IPS-15b (cell line): ENCODE measurements at regions not wholly inside any gene's neighbourhood (a gene's known extent, or its start where the extent isn't known, plus 50 kb on each side); places are given as distances from the start of the nearest gene placed in this dataset.

ENCODE experiments used
- H3K27me3 ChIP-seq: one replicate; pipeline ENCODE4 v1.6.1; 2013; ENCODE audit warnings: low read length; ENCODE audit not compliant: control insufficient read depth, insufficient read depth
- H3K36me3 ChIP-seq: one replicate; pipeline ENCODE4 v1.6.1; 2013; ENCODE audit warnings: low read length; ENCODE audit not compliant: control insufficient read depth, insufficient read depth
- H3K4me1 ChIP-seq: one replicate; pipeline ENCODE4 v1.6.1; 2013; ENCODE audit warnings: mild to moderate bottlenecking, low read length; ENCODE audit not compliant: control insufficient read depth, insufficient read depth
- H3K4me3 ChIP-seq: one replicate; pipeline ENCODE4 v1.5.1; 2013; ENCODE audit warnings: low read depth, low read length
- H3K9ac ChIP-seq: one replicate; pipeline ENCODE4 v1.6.1; 2013; ENCODE audit warnings: low read depth, mild to moderate bottlenecking, low read length
- H3K9me3 ChIP-seq: one replicate; pipeline ENCODE4 v1.6.1; 2013; ENCODE audit warnings: mild to moderate bottlenecking, low read length; ENCODE audit not compliant: control insufficient read depth, insufficient read depth

DNA sequence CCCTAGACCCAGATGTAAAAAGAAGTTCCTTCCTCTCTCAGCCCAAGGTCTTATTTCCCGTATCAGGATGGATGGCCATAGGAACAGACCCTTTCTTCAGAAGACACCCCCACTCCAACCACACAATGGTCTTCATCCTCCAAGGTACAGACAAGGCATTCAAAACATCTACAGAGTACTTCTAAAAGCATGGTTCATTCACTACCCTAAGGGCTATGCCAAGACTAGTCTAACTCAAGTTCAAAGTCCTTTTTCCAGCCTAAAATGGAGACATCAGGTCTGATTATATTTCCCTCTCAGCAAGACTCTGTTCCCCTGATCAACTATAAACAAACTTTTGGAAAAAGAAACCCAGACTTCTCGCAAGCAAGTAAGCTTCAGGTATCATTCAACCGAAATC, 388.9 kb downstream of the NPIPA8 start:
- H3K4me1 ChIP-seq: peaks cover 3% of the 10 kb centered on the region
- no peak overlapping the region for H3K4me3 ChIP-seq
- H3K36me3 ChIP-seq: no peaks in the 10 kb centered on the region
- no peaks in the 10 kb centered on the region for H3K27me3 ChIP-seq
- H3K9me3 ChIP-seq: no peaks in the 10 kb centered on the region
- no peak overlapping the region for H3K9ac ChIP-seq

- H3K4me1 ChIP-seq: peaks cover 3% of the 10 kb centered on the region
- no peaks in the 10 kb centered on the region for H3K27me3 ChIP-seq
- no peak overlapping the region for H3K9ac ChIP-seq
- H3K9me3 ChIP-seq: no peaks in the 10 kb centered on the region
- no peaks in the 10 kb centered on the region for H3K36me3 ChIP-seq
- no peak overlapping the region for H3K4me3 ChIP-seq
Measured at GRCh38 chr16:17947165-17947564, 389.4 kb downstream of the NPIPA8 start.

GRCh38 chr16:17945080-17945601, 391.4 kb downstream of the NPIPA8 start:
- H3K9ac ChIP-seq: no peak overlapping the region
- H3K9me3 ChIP-seq: no peaks in the 10 kb centered on the region
- no peaks in the 10 kb centered on the region for H3K4me1 ChIP-seq
- H3K4me3 ChIP-seq: no peak overlapping the region
- H3K27me3 ChIP-seq: no peaks in the 10 kb centered on the region
- no peaks in the 10 kb centered on the region for H3K36me3 ChIP-seq

DNA sequence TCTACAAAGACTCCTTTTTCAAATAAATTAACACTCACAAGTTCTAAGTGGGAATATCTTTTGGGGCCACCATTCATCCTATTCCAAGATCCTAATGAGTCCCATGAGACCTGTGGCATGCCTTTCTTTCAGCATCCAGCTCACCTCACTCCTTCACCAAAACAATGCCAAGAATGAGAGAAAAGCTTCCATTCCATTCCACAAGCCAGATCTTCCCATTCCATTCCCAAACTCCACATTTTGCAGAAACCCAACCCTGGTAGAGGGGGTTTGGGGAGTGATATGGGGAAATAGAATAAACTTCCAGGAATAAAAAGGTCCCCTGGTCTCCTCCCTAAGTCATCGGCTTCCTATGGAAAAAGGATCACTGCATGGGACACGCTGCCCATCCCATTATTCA, 392.2 kb downstream of the NPIPA8 start:
- Histone ChIP-seq H3K36me3 (no peaks in the 10 kb centered on the region), H3K4me3 (no peak overlapping the region), H3K9me3 (no peaks in the 10 kb centered on the region), H3K9ac (no peak overlapping the region), H3K4me1 (no peaks in the 10 kb centered on the region), H3K27me3 (no peaks in the 10 kb centered on the region)

- Histone ChIP-seq H3K9ac (no peak overlapping the region), H3K36me3 (no peaks in the 10 kb centered on the region), H3K4me3 (no peak overlapping the region), H3K4me1 (no peaks in the 10 kb centered on the region), H3K27me3 (no peaks in the 10 kb centered on the region), H3K9me3 (no peaks in the 10 kb centered on the region)
Measured at GRCh38 chr16:17942067-17942466, 394.5 kb downstream of the NPIPA8 start.

GRCh38 chr16:17940584-17941364, 395.8 kb downstream of the NPIPA8 start:
- Histone ChIP-seq H3K9ac (no peak overlapping the region), H3K27me3 (no peaks in the 10 kb centered on the region), H3K9me3 (no peaks in the 10 kb centered on the region), H3K4me1 (no peaks in the 10 kb centered on the region), H3K4me3 (no peak overlapping the region), H3K36me3 (no peaks in the 10 kb centered on the region)

DNA sequence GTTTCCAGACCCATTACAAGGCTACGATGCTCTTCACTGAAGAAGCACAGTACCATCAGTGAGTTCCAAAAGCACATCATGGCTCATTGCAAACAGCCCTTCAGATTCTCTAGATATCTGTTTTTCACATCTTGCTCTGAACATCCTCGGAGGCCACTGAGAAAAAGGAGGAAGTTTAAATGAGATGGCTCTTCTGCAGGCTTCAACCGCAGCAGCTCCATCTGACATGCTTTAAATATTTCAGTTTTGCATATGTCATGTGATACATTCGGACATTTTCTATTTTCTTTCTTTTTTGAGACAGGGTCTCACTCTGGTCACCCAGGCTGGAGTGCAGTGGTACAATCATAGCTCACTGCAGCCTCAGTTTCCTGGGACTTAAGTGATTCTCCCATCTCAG, 396.8 kb downstream of the NPIPA8 start:
- Histone ChIP-seq H3K9ac (no peak overlapping the region), H3K4me1 (no peaks in the 10 kb centered on the region), H3K4me3 (no peak overlapping the region)

DNA sequence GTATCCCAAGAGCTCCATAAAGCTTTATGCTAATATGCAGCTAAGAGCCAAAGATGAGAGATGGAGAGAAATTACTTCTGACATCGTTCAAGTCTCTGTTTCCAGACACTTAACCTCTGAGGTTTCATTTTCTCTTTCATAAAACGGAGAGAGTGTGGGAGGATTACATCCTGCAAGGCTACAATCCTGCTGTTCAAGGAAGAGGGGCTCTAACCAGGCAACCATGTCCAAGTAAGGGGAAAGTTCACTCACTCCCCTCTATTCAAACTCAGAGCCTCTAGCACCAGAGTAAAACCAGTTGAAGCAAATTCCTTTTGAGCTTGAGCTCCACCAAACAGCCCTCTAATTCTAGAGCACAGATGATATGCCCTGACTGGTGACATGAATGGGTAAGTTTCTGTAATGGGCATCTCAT, 397.4 kb downstream of the NPIPA8 start:
- no peak overlapping the region for H3K9ac ChIP-seq
- H3K4me1 ChIP-seq: no peaks in the 10 kb centered on the region
- H3K9me3 ChIP-seq: no peaks in the 10 kb centered on the region
- H3K27me3 ChIP-seq: no peaks in the 10 kb centered on the region
- H3K4me3 ChIP-seq: no peak overlapping the region
- no peaks in the 10 kb centered on the region for H3K36me3 ChIP-seq

More for the DNA sequence above, 396.8 kb downstream of the NPIPA8 start:
- Histone ChIP-seq H3K9me3 (no peaks in the 10 kb centered on the region), H3K36me3 (no peaks in the 10 kb centered on the region), H3K27me3 (no peaks in the 10 kb centered on the region)

DNA sequence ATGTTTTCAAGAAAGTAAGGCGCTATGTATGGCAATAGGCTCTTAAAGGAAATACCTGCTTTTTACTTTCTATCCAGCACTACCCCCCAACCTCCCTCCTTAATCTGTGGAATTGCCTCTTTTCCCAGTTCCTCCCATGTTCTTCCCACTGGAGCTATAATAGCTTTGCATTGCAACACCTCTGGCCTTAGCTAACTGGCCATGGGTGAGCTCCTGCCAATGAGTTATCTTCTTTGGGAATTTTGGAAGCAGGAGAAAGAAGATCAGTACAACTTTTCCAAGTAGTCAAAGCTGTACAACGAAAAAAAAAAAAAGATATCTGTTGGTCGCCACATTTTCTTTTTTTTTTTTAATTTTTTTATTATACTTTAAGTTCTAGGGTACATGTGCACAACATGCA, 398.0 kb downstream of the NPIPA8 start:
- no peaks in the 10 kb centered on the region for H3K4me1 ChIP-seq
- H3K9me3 ChIP-seq: no peaks in the 10 kb centered on the region
- H3K27me3 ChIP-seq: no peaks in the 10 kb centered on the region
- H3K9ac ChIP-seq: no peak overlapping the region
- H3K4me3 ChIP-seq: no peak overlapping the region
- no peaks in the 10 kb centered on the region for H3K36me3 ChIP-seq

- no peak overlapping the region for H3K4me3 ChIP-seq
- H3K27me3 ChIP-seq: no peaks in the 10 kb centered on the region
- H3K36me3 ChIP-seq: no peaks in the 10 kb centered on the region
- no peaks in the 10 kb centered on the region for H3K9me3 ChIP-seq
- no peaks in the 10 kb centered on the region for H3K4me1 ChIP-seq
- no peak overlapping the region for H3K9ac ChIP-seq
Measured at GRCh38 chr16:17936766-17937402, 399.7 kb downstream of the NPIPA8 start.

DNA sequence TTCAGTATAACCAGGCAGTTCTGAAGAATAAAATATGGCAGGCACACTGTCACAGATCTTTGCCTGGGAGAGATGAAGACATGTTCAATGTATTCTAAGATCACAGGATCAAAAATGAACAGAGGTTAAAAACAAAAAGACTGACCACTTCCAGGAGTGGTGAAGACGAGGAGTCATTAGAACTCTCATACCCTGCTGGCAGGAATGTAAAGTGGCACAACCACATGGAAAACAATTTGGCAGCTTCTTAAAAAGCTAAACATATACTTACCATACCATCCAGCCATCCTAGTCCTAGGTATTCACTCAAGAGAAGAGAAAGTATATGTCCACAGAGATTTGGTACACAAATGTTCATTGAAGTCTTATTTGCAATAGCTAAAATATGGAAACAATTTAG, 406.3 kb downstream of the NPIPA8 start:
- Histone ChIP-seq H3K27me3 (no peaks in the 10 kb centered on the region), H3K9ac (no peak overlapping the region), H3K9me3 (no peaks in the 10 kb centered on the region), H3K36me3 (no peaks in the 10 kb centered on the region), H3K4me1 (peaks cover 14% of the 10 kb centered on the region), H3K4me3 (no peak overlapping the region)

DNA sequence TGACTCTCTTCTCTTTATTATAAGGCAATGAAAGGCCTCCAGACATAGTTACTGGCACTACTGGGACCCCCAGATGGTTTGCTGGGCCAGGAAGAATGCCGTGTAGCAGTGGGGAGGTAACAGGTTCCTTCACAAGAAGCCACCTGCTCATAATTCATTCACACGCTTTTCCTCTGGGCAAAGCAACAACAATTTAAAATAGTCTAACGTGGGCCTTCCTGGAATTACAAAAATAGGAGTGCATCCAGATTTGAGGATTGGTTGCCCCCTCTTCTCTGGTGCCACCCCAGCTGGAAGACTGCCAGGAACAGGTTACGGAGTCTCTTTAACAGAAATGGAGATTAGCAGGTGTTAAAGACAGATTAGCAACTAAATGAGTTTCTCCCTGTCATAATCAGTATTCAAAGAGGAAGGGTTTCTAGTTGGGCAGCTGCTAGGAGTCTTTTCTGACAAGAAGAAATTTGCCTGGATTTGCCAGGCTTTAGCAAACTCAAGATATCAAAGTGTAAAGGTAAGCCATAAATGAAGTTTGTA, 409.6 kb downstream of the NPIPA8 start:
- Histone ChIP-seq H3K4me3 (no peak overlapping the region), H3K9me3 (peaks cover 5% of the 10 kb centered on the region), H3K9ac (no peak overlapping the region), H3K36me3 (no peaks in the 10 kb centered on the region), H3K27me3 (no peaks in the 10 kb centered on the region), H3K4me1 (peaks cover 14% of the 10 kb centered on the region)
